ENCODE measurements at regions not wholly inside any gene's neighbourhood (a gene's known extent, or its start where the extent isn't known, plus 50 kb on each side); places are given as distances from the start of the nearest gene placed in this dataset.
A peak's percentile ranks its signal among the peaks of the same experiment; 100 is the strongest.

DNA sequence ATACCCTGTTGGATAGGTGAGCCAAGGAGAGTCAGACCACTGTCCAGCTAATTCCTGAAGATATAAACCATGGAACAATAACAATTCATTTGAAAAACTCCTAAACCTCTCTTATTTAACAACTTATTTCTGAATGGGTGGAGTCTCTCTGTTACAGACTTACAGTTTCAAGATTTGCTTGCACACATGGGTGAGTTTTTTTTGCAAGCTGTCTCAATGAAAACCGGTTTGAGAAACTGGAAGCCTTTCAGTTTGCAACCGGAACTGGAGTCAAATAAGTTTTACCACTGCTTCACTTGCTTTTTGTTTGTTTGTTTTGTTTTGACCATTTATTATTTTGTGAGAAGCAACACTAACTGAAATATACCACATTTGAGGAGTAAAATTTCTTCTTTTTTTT is 243.8 kb downstream of the MTERF1 start:
- Histone ChIP-seq H3K4me1 (ENCODE audit: control insufficient read depth, insufficient read depth, low read length) (no peaks in the 10 kb centered on the region), H3K9me3 (replicated peaks; ENCODE audit: control insufficient read depth, low read depth, low read length) (no peaks in the 10 kb centered on the region), H3K27me3 (ENCODE audit: control insufficient read depth, insufficient read depth, low read length) (no peaks in the 10 kb centered on the region), H3K36me3 (ENCODE audit: control insufficient read depth, insufficient read depth, low read length) (no peaks in the 10 kb centered on the region), H3K4me3 (ENCODE audit: low read length) (no peak overlapping the region), H3K27ac (ENCODE audit: low read length) (no peak overlapping the region)
- DNase-seq: no peak
- WGBS (ENCODE audit: insufficient coverage): no CpG with 5 or more reads among the region's 2 CpGs

DNA sequence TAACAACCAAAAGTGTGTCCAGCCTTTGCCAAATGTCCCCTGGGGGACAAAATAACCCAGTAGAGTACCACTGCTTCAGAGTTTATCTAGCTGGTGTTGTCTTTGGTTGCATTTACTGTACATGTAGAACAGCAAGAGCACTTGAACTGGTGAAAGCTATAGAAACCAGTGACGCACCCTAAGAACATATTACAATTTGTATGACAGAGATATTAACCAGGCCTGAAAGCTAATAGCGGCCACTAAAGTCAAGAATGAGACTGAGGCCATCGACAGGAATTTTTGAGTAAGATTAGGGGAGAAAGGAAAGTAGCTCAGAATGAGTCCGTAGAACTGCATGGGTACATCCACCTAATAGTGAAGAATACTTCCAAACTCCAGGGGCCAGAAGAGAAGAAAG is 236.2 kb downstream of the MTERF1 start:
- Histone ChIP-seq H3K27ac (ENCODE audit: low read length) (no peak overlapping the region), H3K9me3 (replicated peaks; ENCODE audit: control insufficient read depth, low read depth, low read length) (peaks cover 3% of the 10 kb centered on the region), H3K27me3 (ENCODE audit: control insufficient read depth, insufficient read depth, low read length) (no peaks in the 10 kb centered on the region), H3K36me3 (ENCODE audit: control insufficient read depth, insufficient read depth, low read length) (no peaks in the 10 kb centered on the region), H3K4me3 (ENCODE audit: low read length) (no peak overlapping the region), H3K4me1 (ENCODE audit: control insufficient read depth, insufficient read depth, low read length) (no peaks in the 10 kb centered on the region)
- no peak for DNase-seq
- WGBS (ENCODE audit: insufficient coverage): no CpG with 5 or more reads among the region's 4 CpGs

DNA sequence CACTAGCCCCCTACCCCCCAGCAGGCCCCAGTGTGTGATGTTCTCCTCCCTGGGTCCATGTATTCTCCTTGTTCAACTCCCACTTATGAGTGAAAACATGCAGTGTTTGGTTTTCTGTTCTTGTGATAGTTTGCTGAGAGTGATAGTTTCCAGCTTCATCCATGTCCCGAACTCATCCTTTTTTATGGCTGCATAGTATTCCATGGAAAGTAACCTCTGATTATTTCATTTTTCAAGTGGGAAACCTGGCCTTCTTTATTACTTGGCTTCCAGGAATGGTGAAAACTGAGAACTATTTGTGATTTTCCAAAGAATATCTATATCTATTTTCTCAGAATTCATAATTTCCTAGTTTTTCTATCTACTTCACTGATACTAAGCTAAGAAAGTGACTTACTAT is 235.0 kb downstream of the MTERF1 start:
- no peak for DNase-seq
- WGBS (ENCODE audit: insufficient coverage): no CpG with 5 or more reads among the region's 1 CpG

DNA sequence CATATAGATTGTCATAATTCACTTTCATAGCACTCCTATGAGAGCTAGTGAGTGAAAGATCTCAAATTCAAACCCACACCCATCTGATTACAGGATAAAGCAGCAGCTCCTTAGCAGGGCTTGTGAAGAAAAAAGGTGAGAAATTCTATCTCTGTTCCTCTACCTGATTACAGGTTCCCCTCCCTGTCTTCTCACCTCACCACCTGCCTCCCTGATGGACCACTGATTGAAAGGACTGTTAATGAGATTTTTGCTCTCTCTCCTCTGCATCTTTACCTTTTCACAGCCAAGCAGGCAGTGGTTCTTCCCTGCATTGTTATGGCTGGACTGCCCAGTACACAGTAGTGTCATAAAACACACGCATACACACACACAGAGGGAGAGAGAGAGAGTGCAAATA is 228.5 kb downstream of the MTERF1 start:
- Histone ChIP-seq H3K27me3 (ENCODE audit: control insufficient read depth, insufficient read depth, low read length) (no peaks in the 10 kb centered on the region), H3K36me3 (ENCODE audit: control insufficient read depth, insufficient read depth, low read length) (no peaks in the 10 kb centered on the region), H3K4me3 (ENCODE audit: low read length) (no peak overlapping the region), H3K9me3 (replicated peaks; ENCODE audit: control insufficient read depth, low read depth, low read length) (peaks cover 3% of the 10 kb centered on the region), H3K4me1 (ENCODE audit: control insufficient read depth, insufficient read depth, low read length) (peaks cover 3% of the 10 kb centered on the region), H3K27ac (ENCODE audit: low read length) (no peak overlapping the region)
- no CpG with 5 or more reads among the region's 1 CpG for WGBS (ENCODE audit: insufficient coverage)
- DNase-seq: no peak

More for the DNA sequence above, 235.0 kb downstream of the MTERF1 start:
- Histone ChIP-seq H3K27ac (ENCODE audit: low read length) (no peak overlapping the region), H3K4me3 (ENCODE audit: low read length) (no peak overlapping the region), H3K36me3 (ENCODE audit: control insufficient read depth, insufficient read depth, low read length) (no peaks in the 10 kb centered on the region), H3K9me3 (replicated peaks; ENCODE audit: control insufficient read depth, low read depth, low read length) (peaks cover 5% of the 10 kb centered on the region), H3K4me1 (ENCODE audit: control insufficient read depth, insufficient read depth, low read length) (no peaks in the 10 kb centered on the region), H3K27me3 (ENCODE audit: control insufficient read depth, insufficient read depth, low read length) (no peaks in the 10 kb centered on the region)

DNA sequence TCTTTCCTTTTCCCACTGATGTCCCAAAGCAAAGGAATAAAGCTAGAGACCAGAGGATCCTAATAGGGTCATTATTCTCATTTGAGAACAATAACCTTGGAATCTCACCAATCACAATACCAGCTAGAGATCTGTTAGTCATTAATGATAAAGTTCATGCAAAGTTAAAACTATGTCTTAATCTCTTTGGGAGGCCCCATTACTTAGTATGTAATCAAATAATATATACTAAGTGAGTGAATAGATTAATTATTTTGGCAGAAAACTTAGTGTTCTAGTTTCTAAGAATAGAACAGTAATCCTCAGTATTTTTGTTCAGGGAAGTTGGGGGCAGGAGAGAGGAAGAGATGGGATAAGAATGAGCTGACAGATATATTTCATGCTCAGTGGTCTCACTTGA is 227.2 kb downstream of the MTERF1 start:
- H3K27ac ChIP-seq (ENCODE audit: low read length): no peak overlapping the region
- no peaks in the 10 kb centered on the region for H3K36me3 ChIP-seq (ENCODE audit: control insufficient read depth, insufficient read depth, low read length)
- H3K9me3 ChIP-seq (replicated peaks; ENCODE audit: control insufficient read depth, low read depth, low read length): peaks cover 3% of the 10 kb centered on the region
- H3K4me1 ChIP-seq (ENCODE audit: control insufficient read depth, insufficient read depth, low read length): peaks cover 3% of the 10 kb centered on the region
- H3K27me3 ChIP-seq (ENCODE audit: control insufficient read depth, insufficient read depth, low read length): no peaks in the 10 kb centered on the region
- H3K4me3 ChIP-seq (ENCODE audit: low read length): no peak overlapping the region
- peak; percentile 30 for DNase-seq

DNA sequence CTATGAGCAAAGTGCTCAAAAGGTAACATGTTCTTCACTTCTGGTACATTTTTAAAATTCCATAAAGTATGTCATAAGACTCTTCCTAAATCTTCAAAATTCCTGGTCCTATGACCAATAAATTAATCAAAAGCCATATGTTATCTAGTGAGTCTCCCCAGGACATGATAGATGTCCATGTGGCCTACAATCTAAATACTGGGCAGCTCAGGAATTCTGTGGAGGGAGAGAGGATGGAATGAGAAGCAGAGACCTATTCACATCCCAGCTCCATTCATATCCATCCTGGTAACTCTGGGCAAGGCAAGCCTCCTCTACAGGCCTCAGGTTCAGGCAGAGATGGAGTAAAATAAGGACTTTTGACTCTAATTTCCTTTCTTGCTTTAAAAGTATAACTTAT is 224.8 kb downstream of the MTERF1 start:
- H3K36me3 ChIP-seq (ENCODE audit: control insufficient read depth, insufficient read depth, low read length): no peaks in the 10 kb centered on the region

DNA sequence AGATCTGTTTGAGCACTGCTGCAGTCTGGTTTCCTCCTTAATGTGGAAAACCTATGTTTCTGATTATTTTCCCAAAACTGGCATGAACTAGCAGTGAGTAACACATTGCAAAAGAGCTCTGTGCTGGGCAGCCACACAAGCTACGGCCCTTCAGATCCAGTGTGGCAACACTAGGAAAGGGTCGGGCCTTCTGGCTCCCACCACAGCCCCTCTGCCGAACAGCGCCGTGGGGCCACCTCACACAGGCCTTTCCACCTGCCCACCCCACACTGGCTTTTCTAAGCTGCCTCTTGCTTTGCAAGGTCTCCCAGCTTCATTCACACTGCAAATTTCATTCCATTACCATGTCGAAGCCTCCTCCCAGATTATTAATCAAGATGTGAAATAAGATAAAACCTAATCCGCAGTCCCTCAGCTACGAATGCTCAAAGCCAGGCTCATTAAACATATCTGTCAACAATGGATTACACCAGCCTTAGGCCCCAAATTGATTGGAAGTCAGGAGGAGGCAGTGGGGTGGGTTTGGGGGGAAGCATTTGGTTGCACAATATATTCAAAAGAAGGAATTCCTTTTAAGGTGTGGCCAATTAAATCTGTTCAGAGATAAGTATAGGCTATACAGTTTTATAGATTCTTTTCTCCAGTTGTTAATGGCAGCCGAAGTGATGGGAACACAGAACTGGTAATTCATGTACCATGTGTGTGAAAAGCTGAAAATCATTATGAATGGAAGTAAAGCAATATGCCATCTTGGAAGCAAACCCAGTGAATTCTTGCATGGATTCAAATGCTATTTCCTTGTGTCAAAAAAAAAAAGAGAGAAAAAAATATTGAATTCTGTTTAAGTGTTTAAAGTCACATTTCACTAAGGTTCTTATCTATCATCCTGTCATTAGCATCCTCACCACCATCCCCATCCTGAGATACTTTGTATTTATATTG is 223.7 kb downstream of the MTERF1 start:
- peak overlapping the region; percentile 62 for H3K27ac ChIP-seq (ENCODE audit: low read length)
- H3K4me1 ChIP-seq (ENCODE audit: control insufficient read depth, insufficient read depth, low read length): peaks cover 5% of the 10 kb centered on the region
- H3K9me3 ChIP-seq (replicated peaks; ENCODE audit: control insufficient read depth, low read depth, low read length): no peaks in the 10 kb centered on the region
- H3K27me3 ChIP-seq (ENCODE audit: control insufficient read depth, insufficient read depth, low read length): no peaks in the 10 kb centered on the region
- H3K36me3 ChIP-seq (ENCODE audit: control insufficient read depth, insufficient read depth, low read length): no peaks in the 10 kb centered on the region
- WGBS (ENCODE audit: insufficient coverage): 55% methylated on average over 5 of the region's 9 CpGs
- DNase-seq: peak; percentile 89
- no peak overlapping the region for H3K4me3 ChIP-seq (ENCODE audit: low read length)

More for the DNA sequence above, 224.8 kb downstream of the MTERF1 start:
- no peak for DNase-seq
- H3K9me3 ChIP-seq (replicated peaks; ENCODE audit: control insufficient read depth, low read depth, low read length): no peaks in the 10 kb centered on the region
- no peak overlapping the region for H3K27ac ChIP-seq (ENCODE audit: low read length)
- no peaks in the 10 kb centered on the region for H3K27me3 ChIP-seq (ENCODE audit: control insufficient read depth, insufficient read depth, low read length)
- no peak overlapping the region for H3K4me3 ChIP-seq (ENCODE audit: low read length)
- H3K4me1 ChIP-seq (ENCODE audit: control insufficient read depth, insufficient read depth, low read length): peaks cover 5% of the 10 kb centered on the region

DNA sequence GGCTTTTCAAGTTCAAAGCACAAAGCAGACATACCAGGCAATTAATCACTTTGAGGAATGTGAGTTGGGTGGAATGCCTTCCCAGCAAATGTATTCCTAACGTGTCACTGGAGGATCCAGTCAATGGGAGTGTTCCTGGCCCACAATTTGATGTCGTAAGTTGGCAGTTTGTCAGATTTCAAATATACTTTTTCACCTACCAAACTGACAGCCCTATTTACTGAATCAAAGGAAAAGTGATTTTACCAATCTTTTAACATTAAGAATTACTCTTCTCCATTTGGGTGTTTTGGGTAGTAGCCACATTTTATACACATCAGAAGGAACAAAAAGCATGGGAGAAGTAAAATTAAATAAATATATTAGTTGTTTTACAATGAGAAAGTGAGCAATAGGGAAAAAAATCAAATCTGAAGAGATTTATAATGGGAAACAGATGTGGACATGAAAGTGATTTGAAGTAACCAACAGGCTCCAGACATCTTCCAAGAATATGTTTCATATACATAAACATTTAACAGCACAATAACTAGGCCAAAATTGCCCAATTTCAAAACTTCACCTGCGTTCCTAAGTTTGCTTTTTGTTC is 222.9 kb downstream of the MTERF1 start:
- H3K36me3 ChIP-seq (ENCODE audit: control insufficient read depth, insufficient read depth, low read length): no peaks in the 10 kb centered on the region
- peak; percentile 90 for DNase-seq
- WGBS (ENCODE audit: insufficient coverage): no CpG with 5 or more reads among the region's 3 CpGs

DNA sequence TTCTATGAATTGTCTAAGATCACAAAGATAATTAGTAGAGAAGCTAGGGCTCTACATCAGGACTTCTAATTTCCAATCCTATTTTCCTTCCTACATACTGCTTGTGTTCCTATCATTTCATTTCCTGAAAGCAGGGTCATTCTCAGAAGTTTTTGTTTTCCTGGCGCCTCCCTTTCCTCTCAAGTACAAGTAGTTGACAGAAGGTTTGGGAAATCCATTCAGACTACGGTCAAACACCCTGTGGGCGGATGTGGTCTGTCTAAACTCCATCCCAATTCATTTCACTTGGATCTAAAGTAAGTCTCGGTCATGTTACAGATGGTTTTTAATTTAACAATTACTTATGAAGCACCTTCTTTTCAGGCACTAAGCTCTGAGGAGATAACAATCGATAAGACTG is 221.4 kb downstream of the MTERF1 start:
- no CpG with 5 or more reads among the region's 5 CpGs for WGBS (ENCODE audit: insufficient coverage)
- DNase-seq: peak; percentile 29
- H3K27me3 ChIP-seq (ENCODE audit: control insufficient read depth, insufficient read depth, low read length): no peaks in the 10 kb centered on the region
- H3K4me3 ChIP-seq (ENCODE audit: low read length): no peak overlapping the region
- H3K36me3 ChIP-seq (ENCODE audit: control insufficient read depth, insufficient read depth, low read length): no peaks in the 10 kb centered on the region
- no peaks in the 10 kb centered on the region for H3K9me3 ChIP-seq (replicated peaks; ENCODE audit: control insufficient read depth, low read depth, low read length)
- H3K27ac ChIP-seq (ENCODE audit: low read length): no peak overlapping the region
- peaks cover 5% of the 10 kb centered on the region for H3K4me1 ChIP-seq (ENCODE audit: control insufficient read depth, insufficient read depth, low read length)

More for the DNA sequence above, 222.9 kb downstream of the MTERF1 start:
- Histone ChIP-seq H3K4me1 (ENCODE audit: control insufficient read depth, insufficient read depth, low read length) (peaks cover 5% of the 10 kb centered on the region), H3K27ac (ENCODE audit: low read length) (peak overlapping the region; percentile 60), H3K4me3 (ENCODE audit: low read length) (no peak overlapping the region), H3K27me3 (ENCODE audit: control insufficient read depth, insufficient read depth, low read length) (no peaks in the 10 kb centered on the region), H3K9me3 (replicated peaks; ENCODE audit: control insufficient read depth, low read depth, low read length) (no peaks in the 10 kb centered on the region)

DNA sequence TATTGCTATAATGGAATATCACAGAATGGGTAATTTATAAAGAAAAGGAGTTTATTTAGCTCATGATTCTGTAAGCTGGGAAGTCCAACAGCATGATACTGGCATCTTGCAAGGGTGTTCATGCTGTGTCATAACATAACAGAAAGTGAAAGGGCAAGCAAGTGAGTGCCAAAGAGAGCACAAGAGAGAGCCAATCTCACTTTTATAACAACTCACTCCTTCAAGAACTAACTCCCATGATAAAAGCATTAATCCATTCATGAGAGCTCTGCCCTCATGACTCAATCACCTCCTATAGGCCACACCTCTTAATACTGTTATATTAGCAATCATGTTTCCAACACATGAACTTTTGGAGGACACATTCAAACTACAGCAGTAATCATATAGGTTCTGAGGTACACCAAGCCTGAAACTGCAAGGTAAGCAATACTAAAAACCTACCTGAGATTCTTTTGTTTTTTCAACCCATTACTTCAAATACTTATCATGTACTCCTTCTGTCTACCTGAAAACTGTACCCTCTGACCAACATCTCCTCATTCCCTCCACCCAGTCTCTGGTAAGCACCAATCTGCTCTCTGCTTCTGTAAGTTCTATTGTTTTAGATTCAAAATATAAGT is 219.7 kb downstream of the MTERF1 start:
- H3K9me3 ChIP-seq (replicated peaks; ENCODE audit: control insufficient read depth, low read depth, low read length): no peaks in the 10 kb centered on the region
- H3K4me3 ChIP-seq (ENCODE audit: low read length): no peak overlapping the region
- no peaks in the 10 kb centered on the region for H3K36me3 ChIP-seq (ENCODE audit: control insufficient read depth, insufficient read depth, low read length)
- peaks cover 5% of the 10 kb centered on the region for H3K4me1 ChIP-seq (ENCODE audit: control insufficient read depth, insufficient read depth, low read length)
- no peaks in the 10 kb centered on the region for H3K27me3 ChIP-seq (ENCODE audit: control insufficient read depth, insufficient read depth, low read length)
- no peak overlapping the region for H3K27ac ChIP-seq (ENCODE audit: low read length)
- no peak for DNase-seq
